HG02610 (cell line): ENCODE measurements at regions not wholly inside any gene's neighbourhood (a gene's known extent, or its start where the extent isn't known, plus 50 kb on each side); places are given as distances from the start of the nearest gene placed in this dataset.

Experiments
- ATAC-seq: cut with Tn5 transposase; IDR thresholded peaks from one replicate; pipeline ENCODE4 v1.9.1; 2021; ENCODE audit warnings: mild to moderate bottlenecking, moderate library complexity; ENCODE audit not compliant: unreplicated experiment

DNA sequence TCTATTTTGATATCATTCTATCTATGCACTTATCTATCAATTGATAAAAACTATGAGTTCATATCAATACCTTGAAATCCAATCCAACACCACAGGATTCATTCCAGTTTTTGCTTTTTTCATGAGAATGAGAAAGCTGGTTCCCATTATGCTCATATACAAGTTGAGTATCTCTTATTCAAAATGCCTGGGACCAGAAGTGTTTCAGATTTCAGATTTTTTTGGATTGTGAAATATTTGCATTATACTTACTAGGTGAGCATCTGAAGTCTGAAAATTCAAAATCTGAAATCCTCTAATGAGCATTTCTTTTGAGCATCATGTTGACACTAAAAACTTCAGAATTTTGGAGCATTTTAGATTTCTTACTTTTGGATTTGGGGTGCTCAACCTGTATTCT lies 67.8 kb upstream of the DCBLD2 start:
- no peak for ATAC-seq

DNA sequence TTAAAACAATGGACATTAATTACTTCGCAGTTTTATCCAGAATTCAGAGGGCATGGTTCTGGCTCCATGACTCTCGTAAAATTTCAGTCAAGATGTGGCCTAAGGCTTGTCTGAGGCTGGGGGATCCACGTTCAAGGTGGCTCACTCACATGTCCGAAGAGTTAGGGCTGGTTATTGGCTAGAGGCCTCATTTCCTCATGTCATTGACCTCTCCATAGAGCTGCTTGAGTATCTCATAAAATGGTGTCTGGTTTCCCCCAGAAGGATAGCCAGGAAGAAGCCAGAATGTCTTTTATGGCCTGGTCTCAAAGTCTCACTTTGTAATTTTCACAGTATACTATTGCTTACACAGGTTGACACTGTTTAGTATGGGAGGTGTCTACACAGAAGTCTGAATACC lies 67.3 kb upstream of the DCBLD2 start:
- ATAC-seq = no peak

- no peak for ATAC-seq
Measured at GRCh38 chr3:98968347-98968746, 66.9 kb upstream of the DCBLD2 start.

- ATAC-seq = no peak
Measured at GRCh38 chr3:98967758-98968157, 66.3 kb upstream of the DCBLD2 start.

GRCh38 chr3:98966862-98967546 lies 65.5 kb upstream of the DCBLD2 start:
- ATAC-seq = no peak

- ATAC-seq = peak; percentile 65
Measured at GRCh38 chr3:98966434-98966833, 64.9 kb upstream of the DCBLD2 start.

DNA sequence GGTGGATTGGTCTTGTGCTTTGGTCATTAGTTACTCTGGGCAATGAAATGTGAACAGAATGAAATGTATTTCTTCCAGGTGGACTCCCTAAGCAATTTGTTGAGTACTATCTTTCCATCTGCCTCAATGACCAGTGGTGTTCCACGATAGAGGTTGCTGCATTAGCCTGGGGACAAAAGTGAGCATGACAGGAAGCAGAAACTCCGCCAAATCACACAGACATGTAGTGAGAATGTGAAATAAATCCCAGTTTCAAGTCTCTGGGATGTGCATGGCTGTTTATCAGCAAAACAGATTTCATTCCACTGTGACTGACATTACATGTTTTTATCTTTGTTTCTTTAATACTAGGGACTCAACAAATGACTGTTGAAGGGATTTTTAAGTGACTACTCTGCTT lies 63.3 kb upstream of the DCBLD2 start:
- ATAC-seq = no peak

DNA sequence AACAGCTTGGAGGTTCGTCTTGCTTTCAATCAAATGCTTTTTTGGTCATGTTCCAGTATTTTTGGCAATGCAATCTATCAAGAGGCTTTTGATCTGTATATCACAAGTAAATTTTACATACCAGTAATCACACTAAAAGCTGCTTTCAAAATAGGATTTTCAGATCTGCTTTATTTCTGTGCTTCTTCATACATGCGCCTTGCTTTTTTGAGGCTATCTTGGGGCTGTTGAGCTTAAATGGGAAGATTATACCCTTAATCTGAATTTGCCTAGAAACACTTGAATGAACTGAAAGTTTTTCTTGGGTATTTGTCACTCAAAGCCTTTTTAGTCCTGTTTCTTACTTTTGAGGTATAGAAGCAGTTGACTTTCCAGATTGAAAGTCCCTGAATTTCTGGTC lies 62.1 kb upstream of the DCBLD2 start:
- ATAC-seq = no peak

- ATAC-seq = no peak
Measured at GRCh38 chr3:98962951-98963350, 61.5 kb upstream of the DCBLD2 start.

- no peak for ATAC-seq
Measured at GRCh38 chr3:98962189-98962930, 60.9 kb upstream of the DCBLD2 start.

GRCh38 chr3:98961161-98962155 lies 60.0 kb upstream of the DCBLD2 start:
- ATAC-seq = no peak

DNA sequence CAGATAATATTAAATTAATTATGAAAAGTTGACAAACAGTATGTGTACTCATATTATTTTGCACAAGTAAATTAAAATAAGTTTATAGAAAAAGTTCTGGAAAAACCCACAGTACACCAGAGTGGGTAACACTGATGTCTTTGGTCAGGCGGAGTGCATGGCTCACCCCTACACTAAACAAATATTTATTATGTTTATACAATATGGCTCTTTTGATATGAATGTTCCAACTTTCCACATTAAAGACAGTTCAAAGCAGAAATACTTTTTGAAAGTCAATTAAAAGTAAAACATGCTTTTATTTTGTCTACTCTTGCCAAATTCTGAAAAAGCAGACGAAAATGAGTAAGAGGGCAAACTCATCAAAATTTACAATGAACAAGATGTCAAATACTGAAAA lies 56.2 kb upstream of the DCBLD2 start:
- no peak for ATAC-seq

GRCh38 chr3:98956008-98956407 lies 54.5 kb upstream of the DCBLD2 start:
- no peak for ATAC-seq

- no peak for ATAC-seq
Measured at GRCh38 chr3:98954791-98955604, 53.5 kb upstream of the DCBLD2 start.

DNA sequence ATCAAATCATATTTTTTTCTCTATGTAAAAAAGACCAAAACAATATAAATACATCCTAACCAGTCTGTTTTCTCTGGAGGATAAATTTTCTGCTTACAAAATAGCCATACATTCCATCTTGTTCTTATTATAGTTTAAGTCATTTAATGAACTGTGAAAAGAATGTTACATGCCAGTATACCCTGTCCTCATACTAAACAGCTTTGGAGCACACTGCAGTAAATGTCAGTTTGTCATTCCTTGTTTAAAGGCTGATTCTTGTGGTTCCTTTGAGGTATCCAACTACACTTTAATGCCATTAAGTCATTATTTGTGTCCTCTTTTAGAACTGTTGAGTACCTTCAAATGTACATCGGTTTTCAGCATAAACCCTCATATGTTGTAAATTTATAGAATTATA lies 52.7 kb upstream of the DCBLD2 start:
- no peak for ATAC-seq

- no peak for ATAC-seq
Measured at GRCh38 chr3:98952404-98952803, 50.9 kb upstream of the DCBLD2 start.
